ENCODE measurements at regions not wholly inside any gene's neighbourhood (a gene's known extent, or its start where the extent isn't known, plus 50 kb on each side); places are given as distances from the start of the nearest gene placed in this dataset.

- WGBS: 82% methylated on average over 12 of the region's 12 CpGs
- Histone ChIP-seq H3K27me3 (ENCODE audit: insufficient read depth, low read length) (no peaks in the 10 kb centered on the region), H3K4me1 (ENCODE audit: insufficient read depth, low read length) (peaks cover 31% of the 10 kb centered on the region), H3K27ac (ENCODE audit: low read depth, low read length) (no peak overlapping the region), H3K36me3 (ENCODE audit: insufficient read depth, low read length) (no peaks in the 10 kb centered on the region), H3K4me3 (ENCODE audit: low read length) (no peak overlapping the region), H3K9me3 (ENCODE audit: insufficient read depth, low read depth, low read length) (no peaks in the 10 kb centered on the region), H3K9ac (ENCODE audit: low read depth, low read length) (no peak overlapping the region)
Observed at GRCh38 chr10:2284071-2284470, 546.7 kb upstream of the ADARB2 start.

- 81% methylated on average over 5 of the region's 7 CpGs for WGBS
- no peaks in the 10 kb centered on the region for H3K27me3 ChIP-seq (ENCODE audit: insufficient read depth, low read length)
- no peak overlapping the region for H3K27ac ChIP-seq (ENCODE audit: low read depth, low read length)
- no peaks in the 10 kb centered on the region for H3K9me3 ChIP-seq (ENCODE audit: insufficient read depth, low read depth, low read length)
- peaks cover 31% of the 10 kb centered on the region for H3K4me1 ChIP-seq (ENCODE audit: insufficient read depth, low read length)
- no peak overlapping the region for H3K4me3 ChIP-seq (ENCODE audit: low read length)
- no peak overlapping the region for H3K9ac ChIP-seq (ENCODE audit: low read depth, low read length)
- H3K36me3 ChIP-seq (ENCODE audit: insufficient read depth, low read length): no peaks in the 10 kb centered on the region
Observed at GRCh38 chr10:2282202-2282601, 544.9 kb upstream of the ADARB2 start.

GRCh38 chr10:2280713-2281300, 543.5 kb upstream of the ADARB2 start:
- Histone ChIP-seq H3K27me3 (ENCODE audit: insufficient read depth, low read length) (no peaks in the 10 kb centered on the region), H3K4me3 (ENCODE audit: low read length) (no peak overlapping the region), H3K9me3 (ENCODE audit: insufficient read depth, low read depth, low read length) (no peaks in the 10 kb centered on the region), H3K4me1 (ENCODE audit: insufficient read depth, low read length) (peaks cover 31% of the 10 kb centered on the region), H3K27ac (ENCODE audit: low read depth, low read length) (no peak overlapping the region), H3K36me3 (ENCODE audit: insufficient read depth, low read length) (no peaks in the 10 kb centered on the region), H3K9ac (ENCODE audit: low read depth, low read length) (no peak overlapping the region)
- WGBS: 82% methylated on average over 5 of the region's 5 CpGs

- Histone ChIP-seq H3K27me3 (ENCODE audit: insufficient read depth, low read length) (no peaks in the 10 kb centered on the region), H3K4me3 (ENCODE audit: low read length) (no peak overlapping the region), H3K9ac (ENCODE audit: low read depth, low read length) (no peak overlapping the region), H3K27ac (ENCODE audit: low read depth, low read length) (no peak overlapping the region), H3K36me3 (ENCODE audit: insufficient read depth, low read length) (no peaks in the 10 kb centered on the region), H3K9me3 (ENCODE audit: insufficient read depth, low read depth, low read length) (no peaks in the 10 kb centered on the region; the same call in 1 of the 2 replicates), H3K4me1 (ENCODE audit: insufficient read depth, low read length) (peaks cover 31% of the 10 kb centered on the region)
- WGBS: 77% methylated on average over 4 of the region's 4 CpGs
Observed at GRCh38 chr10:2279711-2280110, 542.4 kb upstream of the ADARB2 start.

- Histone ChIP-seq H3K4me3 (ENCODE audit: low read length) (no peak overlapping the region), H3K9me3 (ENCODE audit: insufficient read depth, low read depth, low read length) (peaks cover 10% of the 10 kb centered on the region; the same call in 1 of the 2 replicates), H3K36me3 (ENCODE audit: insufficient read depth, low read length) (no peaks in the 10 kb centered on the region), H3K27ac (ENCODE audit: low read depth, low read length) (no peak overlapping the region), H3K27me3 (ENCODE audit: insufficient read depth, low read length) (no peaks in the 10 kb centered on the region), H3K4me1 (ENCODE audit: insufficient read depth, low read length) (peaks cover 31% of the 10 kb centered on the region), H3K9ac (ENCODE audit: low read depth, low read length) (no peak overlapping the region)
- 90% methylated on average over 11 of the region's 11 CpGs for whole genome bisulfite sequencing
Observed at GRCh38 chr10:2278363-2278762, 541.0 kb upstream of the ADARB2 start.

GRCh38 chr10:2263561-2263960, 526.2 kb upstream of the ADARB2 start:
- H3K36me3 ChIP-seq (ENCODE audit: insufficient read depth, low read length): no peaks in the 10 kb centered on the region

GRCh38 chr10:2262878-2263277, 525.6 kb upstream of the ADARB2 start:
- H3K27me3 ChIP-seq (ENCODE audit: insufficient read depth, low read length): no peaks in the 10 kb centered on the region
- H3K9ac ChIP-seq (ENCODE audit: low read depth, low read length): no peak overlapping the region
- WGBS: no CpG with 5 or more reads among the region's 4 CpGs
- peaks cover 10% of the 10 kb centered on the region for H3K9me3 ChIP-seq (ENCODE audit: insufficient read depth, low read depth, low read length)
- no peak overlapping the region for H3K4me3 ChIP-seq (ENCODE audit: low read length)
- H3K36me3 ChIP-seq (ENCODE audit: insufficient read depth, low read length): no peaks in the 10 kb centered on the region
- no peak overlapping the region for H3K27ac ChIP-seq (ENCODE audit: low read depth, low read length)
- H3K4me1 ChIP-seq (ENCODE audit: insufficient read depth, low read length): no peaks in the 10 kb centered on the region

More at GRCh38 chr10:2263561-2263960, 526.2 kb upstream of the ADARB2 start:
- peaks cover 10% of the 10 kb centered on the region for H3K9me3 ChIP-seq (ENCODE audit: insufficient read depth, low read depth, low read length)
- H3K4me3 ChIP-seq (ENCODE audit: low read length): no peak overlapping the region
- H3K27me3 ChIP-seq (ENCODE audit: insufficient read depth, low read length): no peaks in the 10 kb centered on the region
- H3K9ac ChIP-seq (ENCODE audit: low read depth, low read length): no peak overlapping the region
- H3K4me1 ChIP-seq (ENCODE audit: insufficient read depth, low read length): no peaks in the 10 kb centered on the region
- no peak overlapping the region for H3K27ac ChIP-seq (ENCODE audit: low read depth, low read length)

- H3K27me3 ChIP-seq (ENCODE audit: insufficient read depth, low read length): no peaks in the 10 kb centered on the region
- no peak overlapping the region for H3K4me3 ChIP-seq (ENCODE audit: low read length)
- no peaks in the 10 kb centered on the region for H3K36me3 ChIP-seq (ENCODE audit: insufficient read depth, low read length)
- H3K27ac ChIP-seq (ENCODE audit: low read depth, low read length): no peak overlapping the region
- WGBS: 100% methylated on average over 1 of the region's 2 CpGs
- H3K4me1 ChIP-seq (ENCODE audit: insufficient read depth, low read length): no peaks in the 10 kb centered on the region
- no peak overlapping the region for H3K9ac ChIP-seq (ENCODE audit: low read depth, low read length)
- peaks cover 10% of the 10 kb centered on the region for H3K9me3 ChIP-seq (ENCODE audit: insufficient read depth, low read depth, low read length)
Observed at GRCh38 chr10:2262333-2262732, 525.0 kb upstream of the ADARB2 start.

GRCh38 chr10:2256241-2256640, 518.9 kb upstream of the ADARB2 start:
- peaks cover 7% of the 10 kb centered on the region for H3K9me3 ChIP-seq (ENCODE audit: insufficient read depth, low read depth, low read length)
- no peak overlapping the region for H3K4me3 ChIP-seq (ENCODE audit: low read length)
- H3K36me3 ChIP-seq (ENCODE audit: insufficient read depth, low read length): no peaks in the 10 kb centered on the region
- H3K27me3 ChIP-seq (ENCODE audit: insufficient read depth, low read length): no peaks in the 10 kb centered on the region
- H3K4me1 ChIP-seq (ENCODE audit: insufficient read depth, low read length): no peaks in the 10 kb centered on the region
- no peak overlapping the region for H3K27ac ChIP-seq (ENCODE audit: low read depth, low read length)
- 95% methylated on average over 7 of the region's 7 CpGs for WGBS
- no peak overlapping the region for H3K9ac ChIP-seq (ENCODE audit: low read depth, low read length)

GRCh38 chr10:2252096-2252495, 514.8 kb upstream of the ADARB2 start:
- H3K9ac ChIP-seq (ENCODE audit: low read depth, low read length): no peak overlapping the region
- no peaks in the 10 kb centered on the region for H3K9me3 ChIP-seq (ENCODE audit: insufficient read depth, low read depth, low read length)
- no peaks in the 10 kb centered on the region for H3K4me1 ChIP-seq (ENCODE audit: insufficient read depth, low read length)
- no peaks in the 10 kb centered on the region for H3K27me3 ChIP-seq (ENCODE audit: insufficient read depth, low read length)
- no peak overlapping the region for H3K4me3 ChIP-seq (ENCODE audit: low read length)
- no peak overlapping the region for H3K27ac ChIP-seq (ENCODE audit: low read depth, low read length)
- WGBS: 92% methylated on average over 6 of the region's 6 CpGs
- H3K36me3 ChIP-seq (ENCODE audit: insufficient read depth, low read length): no peaks in the 10 kb centered on the region

- H3K36me3 ChIP-seq (ENCODE audit: insufficient read depth, low read length): no peaks in the 10 kb centered on the region
- WGBS: 95% methylated on average over 8 of the region's 8 CpGs
- no peak overlapping the region for H3K4me3 ChIP-seq (ENCODE audit: low read length)
- no peaks in the 10 kb centered on the region for H3K9me3 ChIP-seq (ENCODE audit: insufficient read depth, low read depth, low read length)
- H3K27ac ChIP-seq (ENCODE audit: low read depth, low read length): no peak overlapping the region
- H3K4me1 ChIP-seq (ENCODE audit: insufficient read depth, low read length): no peaks in the 10 kb centered on the region
- no peak overlapping the region for H3K9ac ChIP-seq (ENCODE audit: low read depth, low read length)
- H3K27me3 ChIP-seq (ENCODE audit: insufficient read depth, low read length): no peaks in the 10 kb centered on the region
Observed at GRCh38 chr10:2251631-2252030, 514.3 kb upstream of the ADARB2 start.

GRCh38 chr10:2246747-2247146, 509.4 kb upstream of the ADARB2 start:
- Histone ChIP-seq H3K9ac (ENCODE audit: low read depth, low read length) (no peak overlapping the region), H3K4me1 (ENCODE audit: insufficient read depth, low read length) (no peaks in the 10 kb centered on the region), H3K9me3 (ENCODE audit: insufficient read depth, low read depth, low read length) (no peaks in the 10 kb centered on the region), H3K27ac (ENCODE audit: low read depth, low read length) (no peak overlapping the region), H3K36me3 (ENCODE audit: insufficient read depth, low read length) (no peaks in the 10 kb centered on the region), H3K27me3 (ENCODE audit: insufficient read depth, low read length) (no peaks in the 10 kb centered on the region), H3K4me3 (ENCODE audit: low read length) (no peak overlapping the region)
- WGBS: 93% methylated on average over 5 of the region's 5 CpGs

All from HUES64 (cell line).